IPS-NIHi11 (cell line): ENCODE measurements at regions not wholly inside any gene's neighbourhood (a gene's known extent, or its start where the extent isn't known, plus 50 kb on each side); places are given as distances from the start of the nearest gene placed in this dataset.

Experiments used
- DNase-seq: peaks from one replicate; pipeline ENCODE4 v3.0.0; 2012; ENCODE audit warnings: mixed read lengths, low spot score

DNA sequence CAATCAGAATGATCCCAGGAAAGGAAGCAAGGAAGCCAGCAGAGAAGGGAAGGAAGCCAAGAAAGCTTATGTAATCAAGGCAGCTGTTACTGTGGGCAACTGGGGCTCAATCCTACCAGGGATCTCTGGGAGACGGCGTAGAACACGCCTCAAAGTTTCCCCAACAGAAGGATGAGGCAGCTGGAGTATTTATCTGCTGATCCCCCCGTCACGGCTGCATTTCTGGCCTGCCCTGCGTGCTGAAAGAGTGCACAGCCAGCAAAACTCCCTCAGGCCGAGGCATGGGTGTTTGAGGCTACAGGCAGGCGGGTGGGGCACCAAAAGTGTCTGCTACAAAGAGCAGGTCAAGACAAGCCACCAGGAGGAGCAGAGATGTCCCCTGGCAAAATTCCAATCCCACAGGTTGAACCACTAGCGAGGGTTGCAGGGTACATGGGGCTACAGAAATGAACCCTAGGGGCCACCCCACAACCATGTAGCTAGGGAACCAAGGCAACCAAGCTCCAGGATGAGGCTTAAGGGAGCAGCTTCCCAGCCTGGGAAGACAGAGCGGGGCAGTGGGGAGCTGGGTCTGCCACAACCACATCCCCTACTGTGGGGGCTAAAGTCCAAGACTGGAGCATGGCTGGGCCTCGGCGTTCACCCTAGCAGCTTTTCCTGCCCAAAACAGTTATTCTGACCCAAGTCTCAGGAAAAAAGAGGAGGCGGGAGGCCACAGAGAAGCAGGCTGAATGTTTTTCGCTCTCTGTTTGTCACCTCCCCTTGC is 113.4 kb downstream of the BCOR start:
- DNase-seq: no peak

DNA sequence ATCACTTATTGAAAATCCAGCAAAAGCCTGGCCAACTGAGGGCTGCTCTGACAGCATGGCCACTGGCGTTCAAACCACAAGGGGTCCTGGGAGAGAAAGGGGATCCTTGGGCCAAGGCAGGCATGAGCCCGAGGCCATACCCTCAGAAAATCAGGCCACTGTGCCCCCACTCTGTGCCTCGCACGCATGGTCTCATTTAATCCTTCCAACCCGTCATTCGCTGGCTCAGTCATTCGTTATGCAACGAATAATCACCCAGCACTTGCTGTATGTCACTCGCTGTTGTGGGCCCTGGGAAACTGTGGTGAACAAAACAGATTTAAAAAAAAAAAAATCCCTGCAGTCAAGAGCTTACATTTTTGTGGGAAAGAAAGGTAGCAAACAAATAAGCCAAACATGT is 112.7 kb downstream of the BCOR start:
- DNase-seq: no peak

DNA sequence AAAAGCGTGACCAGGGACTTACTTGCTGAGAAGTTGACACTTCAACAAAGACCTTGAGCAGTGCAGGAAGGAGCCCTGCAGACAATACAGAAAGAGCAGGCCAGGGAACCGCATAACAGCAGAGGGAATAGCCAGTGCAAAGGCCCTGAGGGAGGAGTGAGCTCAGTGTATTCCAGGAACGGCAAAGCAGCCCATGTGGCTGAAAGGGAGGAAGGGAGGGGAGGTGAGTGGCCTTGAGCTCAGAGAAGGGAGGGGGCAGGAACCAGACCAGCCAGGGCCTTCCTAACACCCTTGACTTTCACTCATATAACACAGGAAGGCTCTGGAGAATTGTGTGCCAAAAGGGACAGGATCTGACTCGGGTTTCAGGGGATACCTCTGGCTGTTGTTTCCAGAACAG is 112.2 kb downstream of the BCOR start:
- DNase-seq: no peak

DNA sequence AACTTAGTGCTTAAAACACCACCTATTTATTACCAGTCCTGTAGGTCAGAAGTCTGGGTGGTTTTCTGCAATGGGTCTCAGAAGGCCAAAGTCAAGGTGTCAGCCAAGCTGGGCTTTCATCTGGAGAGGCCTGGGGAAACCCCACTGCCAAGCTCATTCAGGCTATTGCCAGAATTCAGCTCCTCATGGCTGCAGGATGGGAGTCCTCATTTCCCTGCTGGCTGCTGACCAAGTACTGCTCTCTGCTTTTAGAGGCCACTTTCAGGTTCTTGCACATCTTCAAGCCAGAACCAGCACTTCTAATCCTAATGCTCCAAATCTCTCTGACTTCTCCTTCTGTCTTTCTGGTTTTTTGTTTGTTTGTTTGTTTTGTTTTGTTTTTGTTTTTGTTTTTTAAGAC is 109.3 kb downstream of the BCOR start:
- DNase-seq: no peak

DNA sequence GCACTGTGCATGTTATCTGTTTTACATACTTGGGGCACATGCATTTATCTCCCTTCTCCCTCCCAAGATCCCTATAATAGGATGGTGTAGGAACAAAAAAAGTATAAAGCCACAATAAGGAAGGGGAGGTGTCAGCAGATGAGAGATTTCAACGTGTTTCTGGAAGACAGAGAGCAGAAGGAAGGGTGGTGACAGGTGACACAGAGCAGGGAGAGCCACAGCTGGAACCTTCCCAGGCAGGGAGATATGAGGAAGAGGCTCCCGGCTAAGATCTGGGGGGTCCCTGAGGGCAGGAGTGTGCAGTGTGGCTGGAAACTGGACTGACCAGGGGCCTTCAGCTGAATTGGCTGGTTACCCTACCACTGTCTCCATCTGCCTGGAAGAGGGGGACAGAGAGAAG is 107.4 kb downstream of the BCOR start:
- no peak for DNase-seq

DNA sequence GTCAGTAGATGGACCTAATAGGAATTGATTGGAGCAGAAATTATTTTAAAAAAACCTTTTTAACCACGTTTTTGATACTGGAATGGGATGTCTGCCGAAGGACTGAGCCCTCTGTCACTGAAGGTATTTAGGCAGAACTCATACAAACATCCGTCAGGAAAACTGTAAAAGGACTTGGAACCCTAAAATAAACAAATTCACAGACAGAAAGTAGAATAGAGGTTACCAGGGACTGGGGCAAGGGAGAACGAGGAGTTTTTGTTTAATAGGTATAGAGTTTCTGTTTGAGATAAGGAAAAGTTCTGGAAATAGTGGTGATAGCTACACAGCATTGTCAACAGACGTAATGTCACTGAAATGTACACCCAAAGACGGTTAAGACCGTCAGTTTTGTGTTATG is 105.5 kb downstream of the BCOR start:
- no peak for DNase-seq

DNA sequence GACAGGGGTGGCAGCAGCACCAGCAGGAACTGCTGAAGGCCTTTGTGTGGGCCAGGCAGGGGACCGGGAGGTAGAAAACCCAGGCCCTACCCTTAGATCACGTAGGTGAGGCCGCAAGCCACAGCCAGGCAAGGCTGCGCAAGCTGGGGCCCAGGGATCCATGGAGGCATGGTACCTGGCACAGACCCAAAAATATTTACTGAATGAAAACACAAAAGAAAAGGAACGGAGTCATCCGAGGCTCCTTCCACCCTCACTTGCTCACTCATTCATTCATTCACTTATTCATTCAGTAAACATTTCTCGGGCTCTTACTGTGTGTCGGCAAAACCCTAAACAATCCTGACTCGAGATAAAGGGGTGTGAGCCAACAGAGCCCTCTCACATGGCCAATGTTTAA is 102.3 kb downstream of the BCOR start:
- DNase-seq: no peak

DNA sequence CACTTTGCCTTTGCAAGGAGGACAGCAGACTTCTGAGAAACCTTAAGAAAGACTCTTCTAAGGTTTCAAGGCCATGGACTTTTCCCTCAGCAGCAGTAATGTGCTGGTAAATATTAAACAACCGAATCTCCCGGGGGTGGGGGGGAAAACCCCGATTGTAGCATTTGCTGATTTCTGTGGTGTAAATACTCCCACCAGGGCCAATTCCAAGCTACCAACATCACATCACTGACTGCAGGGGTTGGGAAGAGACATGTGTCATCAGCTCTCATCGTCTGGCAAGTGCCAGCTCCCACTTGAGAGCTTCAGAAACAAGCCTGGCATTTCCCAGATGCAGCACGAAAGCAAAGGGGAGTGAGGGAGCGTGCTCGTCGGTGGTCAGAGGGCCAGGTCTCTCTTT is 101.2 kb downstream of the BCOR start:
- DNase-seq: no peak

DNA sequence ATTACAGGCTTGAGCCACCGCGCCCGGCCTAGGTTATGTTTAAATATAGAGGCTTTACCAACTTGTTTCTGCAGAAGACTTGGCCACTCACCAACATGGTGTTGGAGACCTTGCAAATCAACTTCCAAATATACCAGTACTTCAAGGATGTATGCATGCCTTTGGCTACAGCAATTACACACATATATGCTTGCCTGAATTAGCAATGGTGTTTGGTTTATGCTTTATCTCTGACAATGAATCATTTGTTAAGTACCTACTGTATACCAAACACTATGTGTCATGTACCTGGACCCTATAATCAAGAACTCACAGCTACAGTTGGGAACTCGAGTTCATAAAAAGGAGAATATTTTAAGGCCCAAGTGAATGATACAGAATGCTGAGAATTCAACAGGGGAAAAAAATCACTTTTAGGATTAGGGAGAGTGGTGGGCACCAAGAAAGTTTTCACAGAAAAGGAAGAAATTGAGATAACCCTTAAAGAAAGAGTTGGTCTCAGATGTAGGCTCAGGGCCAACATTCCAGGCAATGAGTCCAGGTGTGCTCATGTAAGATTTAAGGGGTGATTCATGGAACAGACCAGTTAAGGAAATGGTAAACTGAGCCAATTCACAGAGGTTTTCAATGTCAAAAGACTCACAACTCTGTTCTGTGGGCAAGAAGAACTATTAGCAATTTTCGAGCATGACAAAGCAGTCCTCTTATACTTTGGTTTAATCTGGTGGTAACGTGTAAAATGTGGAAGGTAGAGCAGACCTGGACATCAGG is 98.9 kb downstream of the BCOR start:
- DNase-seq: no peak
